ENCODE measurements at regions not wholly inside any gene's neighbourhood (a gene's known extent, or its start where the extent isn't known, plus 50 kb on each side); places are given as distances from the start of the nearest gene placed in this dataset.

DNA sequence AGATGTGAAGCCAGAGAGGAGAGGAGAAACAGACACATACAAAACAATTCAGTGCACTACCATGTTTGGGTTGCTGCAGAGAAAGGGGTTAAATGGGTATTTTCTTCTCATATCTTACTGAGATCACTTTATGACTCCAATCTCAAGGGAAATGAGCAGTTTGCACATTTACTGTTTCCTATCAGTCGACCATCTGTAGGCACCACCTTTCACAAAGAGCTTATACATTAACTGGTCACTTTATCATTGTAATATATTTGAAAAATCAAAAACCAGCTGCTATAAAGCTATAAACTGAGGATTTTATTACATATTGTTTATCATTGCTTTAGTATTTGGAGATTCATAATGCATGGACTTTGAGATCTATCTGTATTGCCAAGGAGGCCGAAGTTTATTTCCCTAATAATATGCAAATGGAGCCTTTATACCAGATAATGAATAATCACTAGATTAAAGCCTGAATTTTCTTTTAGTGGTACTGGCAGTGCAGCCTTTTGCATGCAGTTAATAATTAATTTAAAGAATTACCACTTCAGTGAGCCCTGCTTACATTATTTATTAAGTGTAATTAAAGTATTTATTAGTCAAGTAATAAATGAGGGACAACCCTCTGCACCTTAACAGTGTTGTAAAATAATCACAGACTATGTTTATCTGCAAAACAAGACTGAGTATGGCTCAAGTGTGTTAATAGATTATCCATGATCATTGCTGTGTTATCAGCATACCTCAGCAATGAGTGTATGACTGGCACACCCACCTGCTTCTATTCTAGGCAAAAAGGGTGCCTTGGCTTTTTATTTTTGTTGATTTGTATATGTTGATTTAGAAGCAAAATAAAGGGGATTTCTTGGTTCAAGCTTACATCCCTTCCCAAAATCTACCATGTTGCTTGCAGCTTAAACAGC lies 167.7 kb upstream of the SLC14A2 start:
- no peak for DNase-seq

DNA sequence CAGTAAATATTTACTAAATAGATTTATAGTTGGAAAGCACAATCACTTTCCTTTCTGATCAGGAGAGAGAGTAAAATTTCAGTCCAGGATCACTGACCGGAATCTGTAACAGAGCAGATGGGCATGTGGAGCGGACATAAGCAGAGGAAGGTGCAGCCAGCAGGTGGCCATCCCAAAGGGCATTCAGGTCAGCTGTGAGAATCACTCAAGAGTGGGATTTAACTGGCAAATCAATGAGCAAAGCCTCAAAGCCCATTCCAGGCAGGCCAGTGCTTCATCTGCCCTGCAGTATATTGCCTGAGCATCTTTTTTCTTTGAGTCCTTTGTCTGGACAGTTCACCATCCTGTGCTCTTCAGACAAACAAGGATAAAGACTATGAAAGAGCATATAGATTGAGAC lies 166.4 kb upstream of the SLC14A2 start:
- no peak for DNase-seq

DNA sequence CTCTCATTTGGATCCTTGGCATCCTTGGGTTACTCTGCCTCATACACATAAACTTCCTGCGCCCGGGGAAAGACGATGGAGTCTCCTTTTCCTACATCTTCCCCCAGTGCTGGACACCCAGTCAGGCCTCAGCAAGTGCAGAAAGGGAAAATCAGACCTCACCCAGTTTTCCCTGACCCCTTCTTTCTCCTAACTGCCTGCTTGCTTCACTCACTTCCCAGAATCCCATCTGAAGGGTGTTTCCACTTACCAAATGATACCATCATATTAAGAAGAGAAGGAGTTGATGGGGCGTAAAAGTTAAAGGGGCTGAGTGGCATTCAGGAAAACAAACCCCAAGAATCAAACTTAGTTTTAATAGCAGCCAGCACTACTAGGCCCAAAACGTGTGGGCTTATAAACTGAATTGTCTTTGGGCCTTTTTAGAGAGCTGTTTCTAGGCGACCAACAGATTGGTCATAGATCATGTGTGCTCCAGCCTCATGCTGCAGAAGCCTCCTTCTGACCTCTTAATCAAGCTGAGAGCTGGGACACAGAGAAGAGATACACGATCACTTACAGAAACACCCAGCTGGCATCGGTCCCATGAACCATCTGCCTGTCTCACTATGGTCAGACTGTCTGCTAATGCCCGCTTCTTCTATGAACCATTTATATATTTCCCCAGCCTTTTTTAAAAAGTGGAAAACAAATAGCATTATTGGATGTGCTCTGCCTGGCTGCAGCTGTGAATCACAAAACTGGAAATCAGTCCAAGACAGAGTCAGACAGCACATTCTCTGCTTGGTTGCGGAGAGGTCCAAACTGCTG lies 165.7 kb upstream of the SLC14A2 start:
- DNase-seq = no peak

DNA sequence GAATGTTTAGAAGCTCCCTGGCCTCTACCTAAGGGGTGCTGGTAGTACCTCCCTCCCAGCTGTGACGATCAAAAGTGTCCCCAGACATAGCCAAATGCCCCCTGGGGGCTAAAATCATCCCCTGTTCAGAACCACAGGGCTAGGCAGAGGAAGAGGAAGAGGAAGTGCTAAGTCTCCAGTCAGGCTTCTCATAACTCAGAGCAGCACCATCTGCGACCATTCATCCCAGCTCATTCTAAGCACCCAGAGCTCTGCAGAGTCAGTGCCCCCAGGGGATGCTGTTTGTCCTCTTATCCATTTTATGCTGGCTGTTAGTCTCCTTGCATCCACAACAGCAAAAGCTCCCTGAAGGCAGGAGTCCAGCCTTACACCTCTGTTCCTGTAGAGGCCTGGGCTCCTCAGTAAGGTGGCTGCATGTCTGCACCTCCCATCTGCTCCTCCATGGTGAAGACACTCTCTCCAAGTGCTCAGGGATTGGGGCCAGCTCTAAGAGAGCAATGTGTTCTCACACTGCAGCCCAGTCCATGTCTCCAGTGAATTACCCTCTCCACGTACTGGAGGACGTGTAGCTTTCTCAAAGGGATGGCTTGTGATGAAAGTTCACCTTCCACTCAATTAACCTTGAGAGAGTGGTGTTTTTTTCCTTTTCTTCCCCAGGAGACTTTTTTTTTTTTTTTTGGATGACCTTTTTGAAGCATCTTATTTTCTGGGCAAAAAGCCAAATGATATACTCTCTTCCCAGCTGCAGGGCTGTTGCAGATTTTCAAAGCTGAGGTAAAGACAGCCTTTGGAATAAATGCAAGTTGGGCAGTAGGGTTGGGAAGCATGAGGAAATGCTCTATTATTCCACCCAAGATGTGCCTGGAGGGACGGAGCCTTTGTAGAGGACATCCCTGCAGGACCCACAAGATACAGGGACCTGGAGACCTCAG lies 158.9 kb upstream of the SLC14A2 start:
- DNase-seq = no peak

DNA sequence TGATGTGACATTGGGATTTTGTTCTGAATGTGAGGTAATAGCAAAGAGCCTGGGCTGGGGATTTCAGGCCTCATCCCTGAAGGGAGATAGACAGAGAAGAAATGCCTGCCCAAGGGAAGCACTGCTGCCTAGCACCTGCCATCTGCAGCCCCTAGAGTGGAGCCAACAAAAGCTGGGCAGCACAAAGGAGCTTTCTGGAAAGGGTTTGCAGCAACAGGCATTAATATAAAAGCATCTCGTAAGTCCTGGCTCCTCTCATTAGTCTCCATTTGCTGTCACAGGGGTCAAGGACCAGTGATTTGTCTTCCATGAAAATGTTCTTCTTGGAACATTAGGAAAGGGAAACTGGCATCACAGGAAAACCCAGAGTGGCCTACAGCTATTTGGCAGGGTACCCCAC lies 157.2 kb upstream of the SLC14A2 start:
- no peak for DNase-seq

DNA sequence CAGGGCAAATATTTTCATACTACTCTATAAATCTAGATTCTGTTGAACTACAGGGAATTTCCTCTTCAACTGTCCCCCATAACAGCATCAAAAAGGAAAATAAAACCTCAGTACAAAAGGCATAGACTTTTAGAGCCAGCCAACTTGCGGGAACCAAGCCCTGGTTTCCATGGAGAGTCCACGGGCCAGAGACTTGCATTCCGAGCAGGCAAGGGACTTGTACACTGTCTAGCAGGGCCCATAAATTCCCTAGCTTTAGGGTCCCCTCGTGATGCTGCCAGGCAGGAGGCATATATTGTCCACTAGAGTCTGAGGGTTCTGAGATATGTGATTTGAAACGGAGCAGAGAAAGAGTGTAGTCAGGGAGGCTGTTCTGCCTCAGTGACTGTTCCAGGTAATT lies 153.1 kb upstream of the SLC14A2 start:
- DNase-seq = no peak

DNA sequence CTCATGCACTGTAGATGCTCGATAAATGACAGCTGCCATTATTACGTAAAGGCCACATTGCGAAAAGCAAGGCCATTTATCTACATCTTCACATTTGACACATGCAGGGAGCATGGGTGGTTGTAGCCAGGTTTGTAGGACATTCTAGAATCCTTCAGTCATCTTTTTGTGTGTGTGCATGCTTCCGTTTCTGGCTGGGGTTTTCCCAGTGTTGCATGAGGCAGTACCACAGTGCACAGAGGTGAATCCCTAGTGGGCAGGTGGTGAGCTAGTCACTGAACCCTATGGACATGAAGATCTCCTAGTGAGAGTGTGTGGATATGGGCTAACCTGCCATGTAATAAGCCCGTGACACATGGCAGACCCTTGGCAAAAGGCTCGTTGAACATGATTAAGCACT lies 151.8 kb upstream of the SLC14A2 start:
- DNase-seq = no peak

DNA sequence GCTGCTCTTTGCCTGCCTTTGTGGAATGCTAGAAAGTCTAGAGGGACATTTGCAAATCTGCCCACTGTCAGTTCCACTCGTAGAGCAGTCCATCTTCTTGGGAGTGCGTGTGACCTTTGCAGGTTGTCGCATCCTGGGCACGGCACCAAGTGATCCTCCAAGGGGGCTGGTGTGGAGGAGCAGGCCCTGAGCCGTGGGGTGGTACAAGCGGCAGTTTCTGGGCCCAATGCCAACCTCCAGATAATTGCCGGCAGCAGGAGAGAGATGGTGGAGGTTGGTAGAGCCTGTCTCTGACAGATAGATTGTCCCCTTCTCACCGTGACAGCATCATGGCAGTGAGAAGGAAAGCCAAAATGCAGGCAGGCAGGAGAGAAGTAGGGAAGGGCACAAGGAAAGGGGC lies 150.7 kb upstream of the SLC14A2 start:
- peak; percentile 10 for DNase-seq

DNA sequence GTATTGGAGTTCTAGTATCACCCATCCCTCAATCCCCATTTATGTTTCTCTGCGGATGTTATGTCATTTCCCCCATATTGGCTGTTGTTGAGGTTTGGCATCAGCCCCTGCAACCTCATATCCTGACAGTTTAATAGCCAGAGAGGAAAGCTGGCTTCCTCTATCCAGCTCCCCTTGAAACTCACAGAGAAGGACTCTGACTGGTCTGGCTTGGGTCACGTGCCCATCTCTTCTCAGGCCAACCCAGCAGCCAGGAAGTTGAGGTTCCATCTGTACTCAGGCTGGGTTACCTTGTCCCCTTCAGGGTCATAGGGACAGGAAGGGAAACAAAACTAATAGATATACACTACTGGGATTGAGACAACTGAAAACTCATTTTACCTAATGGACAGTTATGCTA lies 148.0 kb upstream of the SLC14A2 start:
- DNase-seq = no peak

DNA sequence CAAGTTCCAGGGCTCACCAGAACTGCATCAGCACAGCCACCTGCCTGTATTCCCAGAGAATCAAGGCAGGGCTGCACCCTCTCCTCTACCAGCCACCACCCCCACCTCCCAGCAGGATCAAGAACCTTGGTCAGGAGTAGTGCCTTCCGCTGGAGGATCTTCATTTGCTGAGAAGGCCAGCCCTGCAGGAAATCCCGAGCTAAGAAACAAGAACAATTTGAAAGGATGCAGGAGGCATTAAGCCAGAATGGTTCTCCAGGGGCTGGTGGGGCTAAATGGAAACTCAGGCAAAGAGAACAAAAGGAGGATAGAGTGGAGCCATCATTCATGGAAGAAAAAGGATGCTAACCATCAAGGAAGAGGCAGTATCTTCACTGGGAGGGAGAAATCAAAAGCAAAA lies 147.3 kb upstream of the SLC14A2 start:
- no peak for DNase-seq

DNA sequence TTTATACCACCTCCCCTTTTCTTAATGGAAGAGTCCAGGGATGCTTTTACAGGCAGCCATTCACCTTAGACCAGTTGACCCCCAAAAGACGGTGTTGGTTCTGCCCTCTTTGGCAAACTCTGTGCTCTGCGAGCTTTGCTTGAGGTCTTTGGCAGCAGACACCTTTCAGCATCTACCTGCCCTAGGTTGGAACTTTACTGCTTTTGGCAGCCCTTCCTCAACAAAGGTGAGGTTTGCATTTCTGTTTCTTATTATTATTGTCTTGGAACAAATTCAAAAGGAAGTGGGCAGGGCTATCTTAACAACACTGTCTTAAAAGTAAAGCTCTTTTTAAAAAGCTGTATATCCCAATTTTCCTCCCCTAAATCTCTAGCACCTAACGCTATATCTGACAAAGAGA lies 136.4 kb upstream of the SLC14A2 start:
- no peak for DNase-seq

DNA sequence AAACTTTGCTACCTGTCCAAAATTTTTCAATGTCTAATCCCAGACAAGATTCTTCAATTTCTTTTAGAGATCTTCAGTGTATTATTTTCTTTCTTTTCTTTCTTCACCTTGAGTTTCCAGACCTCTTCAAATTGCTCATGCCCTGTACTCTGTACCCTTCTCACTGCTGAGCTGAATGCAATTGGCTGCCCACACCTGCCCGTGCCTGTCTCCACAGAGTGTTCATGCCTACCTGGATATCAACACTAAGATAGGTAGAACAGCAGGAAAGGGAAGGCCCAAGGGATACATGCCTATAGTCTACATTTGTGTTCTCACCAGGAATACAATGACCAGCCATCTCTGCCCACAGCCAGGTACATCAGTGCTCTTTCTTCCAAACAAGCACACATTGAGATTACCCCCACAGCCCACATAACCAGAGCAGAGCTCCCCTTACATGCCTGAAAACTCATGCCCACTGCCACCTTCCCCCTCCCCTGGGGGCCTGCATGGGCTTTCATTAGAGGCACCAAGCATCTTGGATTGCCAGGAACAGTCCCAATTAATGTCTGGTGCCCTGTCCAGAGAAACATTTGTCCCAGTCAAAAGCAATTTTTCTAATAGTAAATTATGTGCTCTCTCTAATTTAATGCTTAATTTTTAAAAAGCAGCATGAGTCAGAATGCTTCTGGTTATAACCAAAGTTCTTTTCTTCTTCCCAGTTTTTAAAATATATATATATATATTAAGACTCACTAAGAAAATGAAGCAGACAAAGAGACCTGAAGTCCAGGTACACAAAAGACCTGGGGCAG lies 134.9 kb upstream of the SLC14A2 start:
- no peak for DNase-seq

DNA sequence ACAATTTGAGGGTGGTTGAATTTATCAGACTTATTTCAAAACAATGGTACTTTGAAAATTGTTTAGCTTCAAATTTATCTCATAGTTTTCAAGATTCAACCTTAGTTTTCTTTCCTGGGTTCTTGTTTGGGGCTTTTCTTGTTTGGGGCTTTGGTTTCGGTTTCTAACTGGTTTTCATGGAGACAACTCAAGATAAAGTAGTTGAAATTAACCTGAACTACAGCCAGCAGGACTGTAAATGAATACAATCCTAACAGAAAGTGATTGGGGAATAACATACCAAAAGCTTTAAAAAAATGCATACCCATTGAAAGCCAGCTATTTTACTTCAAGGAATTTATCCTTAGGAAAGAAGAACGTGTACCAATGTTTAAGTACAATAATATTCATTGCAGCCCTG lies 133.5 kb upstream of the SLC14A2 start:
- no peak for DNase-seq

DNA sequence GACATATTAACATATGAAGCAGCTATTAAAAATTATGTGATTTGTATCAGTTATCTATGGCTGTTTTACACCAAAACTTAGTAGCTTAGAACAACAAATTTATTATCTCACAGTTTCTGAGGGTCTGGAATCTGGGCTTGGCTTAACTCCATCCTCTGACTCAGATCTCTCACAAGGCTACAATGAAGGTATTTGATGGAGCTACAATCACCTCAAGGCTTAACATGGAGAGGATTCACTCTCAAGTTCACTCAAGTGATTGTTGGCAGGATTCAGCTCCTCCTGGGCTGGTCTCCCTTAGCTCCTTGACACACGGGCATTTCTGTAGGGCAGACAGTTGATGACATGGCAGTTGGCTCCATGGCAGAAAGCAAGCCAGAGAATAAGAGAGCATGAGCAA lies 133.0 kb upstream of the SLC14A2 start:
- DNase-seq = no peak

DNA sequence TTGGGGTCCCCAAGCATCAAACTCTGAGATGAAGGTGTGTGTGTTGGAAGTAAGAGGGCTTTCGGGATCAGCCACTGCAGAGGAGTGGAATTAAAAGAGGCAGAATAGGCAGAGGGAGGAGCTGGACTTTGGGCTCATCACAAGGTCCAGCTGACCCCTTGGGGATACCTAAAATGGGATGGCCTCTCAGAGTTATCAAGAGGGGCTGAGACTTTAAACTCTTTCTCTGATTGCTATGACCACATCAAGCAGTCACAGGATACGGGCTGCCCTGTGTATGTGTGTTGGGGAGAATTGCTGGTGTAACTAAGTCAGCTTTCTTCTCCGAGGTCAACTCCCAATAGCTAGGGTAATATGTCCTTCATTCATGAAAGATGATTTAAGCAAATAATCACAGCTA lies 127.7 kb upstream of the SLC14A2 start:
- DNase-seq = no peak

DNA sequence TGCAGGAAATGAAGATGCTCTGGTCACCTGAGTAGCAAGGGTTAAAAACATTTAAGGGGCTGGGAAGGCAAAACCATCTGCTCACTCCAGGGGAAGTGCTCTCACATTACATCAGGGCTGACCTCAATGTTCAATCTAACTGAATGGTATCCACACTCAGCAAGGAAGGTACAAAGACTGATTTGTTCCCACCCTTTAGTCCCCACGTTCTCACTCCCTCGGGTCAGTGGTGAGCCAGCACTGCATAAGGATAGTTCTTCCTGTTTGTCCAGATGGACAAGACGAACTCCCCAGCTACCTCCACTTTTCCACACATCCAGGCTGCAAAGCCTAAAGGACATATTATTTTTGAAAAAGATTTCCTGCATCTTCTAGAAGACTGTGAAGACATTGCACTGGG lies 126.6 kb upstream of the SLC14A2 start:
- DNase-seq = no peak

DNA sequence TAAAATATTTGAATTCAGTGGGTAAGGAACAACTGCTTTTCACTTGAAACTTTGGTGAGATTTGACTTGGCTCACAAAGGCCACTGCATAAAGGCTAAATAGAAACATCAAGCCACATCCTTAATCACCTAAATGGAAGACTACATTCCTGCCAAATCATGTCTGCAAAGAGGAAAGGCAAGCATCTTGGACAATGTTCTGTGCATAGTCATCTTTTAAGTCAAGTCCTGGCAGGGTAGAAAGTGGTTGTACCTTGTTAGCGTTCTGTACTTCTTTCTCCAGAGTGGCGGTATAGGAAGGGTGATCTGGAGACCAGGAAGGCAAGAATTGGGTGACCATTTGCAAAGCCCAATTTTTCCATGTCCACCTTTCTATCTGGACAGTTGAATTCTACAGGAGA lies 121.4 kb upstream of the SLC14A2 start:
- no peak for DNase-seq

DNA sequence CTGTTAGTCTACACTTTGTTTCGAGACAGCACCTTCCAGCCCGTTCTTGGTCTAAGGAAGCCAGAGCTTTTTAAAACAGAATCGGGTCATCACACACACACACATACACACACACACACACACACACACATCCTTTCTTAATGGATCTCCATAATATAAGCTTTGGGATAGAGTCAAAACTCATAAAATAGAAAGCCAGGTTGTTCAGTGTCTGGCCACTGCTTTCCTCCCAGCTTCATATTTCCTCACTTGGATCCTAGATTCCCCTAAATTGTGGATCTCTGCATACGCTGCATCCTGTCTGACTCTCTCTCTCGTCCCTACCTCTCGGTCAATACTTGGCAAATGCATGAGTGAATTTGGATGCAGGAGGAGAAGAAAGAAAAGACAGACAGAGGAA lies 120.5 kb upstream of the SLC14A2 start:
- DNase-seq = no peak

DNA sequence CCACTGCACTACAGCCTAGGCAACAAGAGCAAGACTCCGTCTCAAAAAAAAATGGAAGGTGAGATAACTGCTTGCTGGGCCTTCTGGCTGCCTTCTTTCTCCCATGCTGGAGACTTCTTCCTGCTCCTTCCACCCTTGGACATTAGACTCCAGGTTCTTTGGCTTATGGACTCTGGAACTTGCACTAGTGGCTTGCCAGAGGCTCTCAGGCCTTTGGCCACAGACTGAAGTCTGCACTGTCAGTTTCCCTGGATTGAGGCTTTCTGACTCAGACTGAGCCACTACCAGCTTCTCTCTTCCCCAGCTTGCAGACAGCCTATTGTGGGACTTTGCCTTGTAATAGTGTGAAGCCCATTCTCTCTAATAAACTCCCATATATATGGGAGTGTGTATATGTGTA lies 118.5 kb upstream of the SLC14A2 start:
- DNase-seq = no peak

DNA sequence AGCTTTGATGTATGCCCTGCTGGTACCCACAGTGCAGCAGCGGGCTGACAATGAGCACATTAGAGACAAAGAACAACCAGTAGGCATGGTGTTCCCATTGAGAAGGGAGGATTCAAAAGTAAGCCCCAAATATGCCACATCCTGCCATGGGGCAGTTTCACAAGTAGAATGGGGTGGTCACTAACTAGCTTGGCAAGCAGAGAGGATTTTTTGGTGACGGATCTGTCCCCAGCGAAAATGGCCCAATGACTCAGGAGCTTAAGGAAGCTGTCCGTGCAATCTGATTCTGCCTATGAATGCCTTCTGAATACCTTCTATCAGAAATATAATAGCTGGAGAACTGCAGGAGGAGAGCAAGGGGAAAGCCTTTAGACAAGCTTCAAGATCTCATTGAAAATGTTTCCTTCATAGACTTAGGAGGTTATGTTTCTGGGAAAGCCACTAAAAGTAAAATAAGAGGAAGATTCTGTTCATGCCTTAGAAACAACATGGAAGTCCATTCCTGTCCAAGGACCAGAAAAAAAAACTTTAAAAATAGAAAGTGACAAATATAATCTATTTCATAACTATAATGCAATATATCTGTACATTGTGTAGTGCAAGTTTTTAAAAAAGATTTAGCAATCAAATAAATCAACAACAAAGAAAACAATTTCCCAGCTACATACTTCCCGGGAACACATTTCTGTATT lies 117.5 kb upstream of the SLC14A2 start:
- no peak for DNase-seq

DNA sequence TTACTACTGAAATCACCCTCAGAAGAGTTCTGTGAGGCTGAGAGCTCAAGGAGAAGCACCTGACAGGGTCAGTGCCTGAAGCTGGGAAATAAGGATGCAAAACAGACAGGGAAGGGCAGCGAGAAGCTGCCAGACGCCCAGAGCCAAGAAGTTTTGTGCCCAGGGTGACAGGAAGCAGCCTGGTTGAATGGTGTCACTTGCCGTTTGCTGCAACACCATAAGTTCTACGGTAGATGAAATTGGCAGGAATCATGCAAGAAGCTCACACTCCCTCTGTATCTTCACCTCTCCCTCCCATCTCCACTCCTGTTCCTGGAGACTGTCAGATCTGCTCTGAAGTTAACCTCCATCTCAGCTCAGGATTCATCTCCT lies 117.0 kb upstream of the SLC14A2 start:
- DNase-seq = no peak

DNA sequence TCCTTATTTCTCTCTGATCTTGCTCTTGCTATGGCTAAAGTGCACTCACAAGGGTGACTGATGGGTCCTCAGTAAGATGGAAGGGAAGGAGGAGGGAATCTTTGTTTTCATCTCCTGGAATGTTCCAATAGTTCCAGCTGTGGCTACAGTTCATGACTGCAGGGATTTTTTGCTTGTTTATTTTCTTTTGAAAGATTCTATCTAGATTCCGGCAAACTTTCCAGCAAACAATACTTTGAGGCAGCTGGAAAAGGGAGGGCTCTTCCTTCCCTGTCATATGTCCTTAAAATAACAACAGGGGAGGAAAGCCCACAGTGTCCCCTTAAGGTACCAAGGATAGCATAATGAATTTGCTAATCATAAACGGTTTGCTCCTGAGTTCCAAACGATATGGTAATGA lies 111.3 kb upstream of the SLC14A2 start:
- no peak for DNase-seq
